SK-N-SH (cell line): ENCODE measurements at regions not wholly inside any gene's neighbourhood (a gene's known extent, or its start where the extent isn't known, plus 50 kb on each side); places are given as distances from the start of the nearest gene placed in this dataset.

Source experiments
- CTCF ChIA-PET: fragments of 300-600, 350-600 bp; formaldehyde crosslinking; extraction: SDS; loops from one replicate; lab custom pipeline; 2021; lab: Yijun Ruan, JAX
- POLR2A ChIA-PET: fragments of 350-600 bp; sonication (Branson Sonifier 250); formaldehyde crosslinking; extraction: SDS; loops from one replicate; lab custom pipeline; 2020; ENCODE audit warnings: antibody characterized with exemption, inconsistent platforms; lab: Yijun Ruan, JAX
- DNase-seq: peaks from one replicate; pipeline ENCODE4 v3.0.0; 2012
- H2AFZ ChIP-seq: fragments of 200-600 bp; sonication (generic); 2 replicates; pipeline ENCODE4 v1.8.1; 2016; ENCODE audit warnings: antibody characterized with exemption, mild to moderate bottlenecking, low read depth
- H3F3A ChIP-seq: fragments of 200-600 bp; sonication (generic); replicated peaks from 2 replicates; pipeline ENCODE3; 2016; ENCODE audit warnings: antibody characterized with exemption, mild to moderate bottlenecking; ENCODE audit not compliant: insufficient read depth
- H3K27ac ChIP-seq, 2 experiments: fragments of 200-500 bp in 1 of 2; fragments of 200-600 bp in 1 of 2; sonication (Bioruptor generic) in 1 of 2; sonication (generic), shearing (Covaris generic) in 1 of 2; 2 replicates each; pipeline versions ENCODE4 v1.5.1 to v1.6.1; 2014 to 2016; ENCODE audit warnings: low read depth in 2 of 2, inconsistent platforms in 1 of 2, low read length in 1 of 2, mild to moderate bottlenecking in 1 of 2, mixed read lengths in 1 of 2
- H3K27me3 ChIP-seq: fragments of 200-600 bp; sonication (generic), shearing (Covaris generic); 2 replicates; pipeline ENCODE4 v1.6.1; 2016; ENCODE audit warnings: mixed run types; ENCODE audit not compliant: insufficient read depth
- H3K36me3 ChIP-seq, 2 experiments: fragments of 200-500 bp in 1 of 2; fragments of 200-600 bp in 1 of 2; sonication (Bioruptor generic) in 1 of 2; sonication (generic) in 1 of 2; replicated peaks in 1 of 2; 2 replicates each; pipeline versions ENCODE3 to v1.5.1; 2014 to 2016; ENCODE audit warnings: low read length in 1 of 2, mild to moderate bottlenecking in 1 of 2; ENCODE audit not compliant: insufficient read depth in 2 of 2, control insufficient read depth in 1 of 2
- H3K4me1 ChIP-seq, 2 experiments: fragments of 200-500 bp in 1 of 2; fragments of 200-600 bp in 1 of 2; sonication (Bioruptor generic) in 1 of 2; sonication (generic), shearing (Covaris generic) in 1 of 2; 2 replicates each; pipeline versions ENCODE4 v1.5.1 to v1.6.1; 2014 to 2016; ENCODE audit warnings: low read depth in 1 of 2, low read length in 1 of 2, mixed run types in 1 of 2; ENCODE audit not compliant: insufficient read depth in 2 of 2, control insufficient read depth in 1 of 2
- H3K4me2 ChIP-seq: fragments of 200-600 bp; sonication (generic), shearing (Covaris generic); 2 replicates; pipeline ENCODE4 v1.6.1; 2017; ENCODE audit warnings: mixed run types
- H3K4me3 ChIP-seq, 2 experiments: fragments of 200-500 bp in 1 of 2; fragments of 200-600 bp in 1 of 2; sonication (Bioruptor generic) in 1 of 2; sonication (generic), shearing (Covaris generic) in 1 of 2; 2 replicates each; pipeline versions ENCODE4 v1.5.1 to v1.8.1; 2014 to 2016; ENCODE audit warnings: low read depth in 2 of 2, inconsistent platforms in 1 of 2, low read length in 1 of 2, mild to moderate bottlenecking in 1 of 2, mixed read lengths in 1 of 2, moderate library complexity in 1 of 2
- H3K79me2 ChIP-seq: fragments of 200-600 bp; sonication (generic); 2 replicates; pipeline ENCODE4 v1.8.1; 2017; ENCODE audit warnings: mild to moderate bottlenecking; ENCODE audit not compliant: insufficient read depth
- H3K9ac ChIP-seq: fragments of 200-600 bp; sonication (generic); 2 replicates; pipeline ENCODE4 v1.6.1; 2017; ENCODE audit warnings: mixed run types
- H3K9me2 ChIP-seq: fragments of 200-600 bp; sonication (generic); 2 replicates; pipeline ENCODE4 v1.6.1; 2017; ENCODE audit warnings: mixed run types
- H3K9me3 ChIP-seq: fragments of 200-600 bp; sonication (generic); 2 replicates; pipeline ENCODE4 v1.6.1; 2017; ENCODE audit warnings: mixed run types, mild to moderate bottlenecking, moderate library complexity
- H4K20me1 ChIP-seq: fragments of 200-600 bp; sonication (generic); 2 replicates; pipeline ENCODE4 v1.6.1; 2017; ENCODE audit warnings: mild to moderate bottlenecking, mixed run types; ENCODE audit not compliant: insufficient read depth
- CTCF ChIP-seq: fragments of 200-600 bp; sonication (generic); IDR thresholded peaks from 2 replicates; pipeline ENCODE4 v1.6.1; 2017; ENCODE audit warnings: antibody characterized with exemption, mild to moderate bottlenecking, moderate library complexity
- ELF1 ChIP-seq: IDR thresholded peaks from 2 replicates; pipeline ENCODE4 v1.4.0; 2012
- FOSL2 ChIP-seq: IDR thresholded peaks from 2 replicates; pipeline ENCODE4 v1.4.0; 2012; ENCODE audit warnings: low read depth, mild to moderate bottlenecking, moderate library complexity, borderline replicate concordance
- FOXM1 ChIP-seq: IDR thresholded peaks from 2 replicates; pipeline ENCODE4 v1.4.0; 2012; ENCODE audit warnings: low read depth, mild to moderate bottlenecking
- GABPA ChIP-seq: IDR thresholded peaks from 2 replicates; pipeline ENCODE4 v1.4.0; 2012; ENCODE audit warnings: low read depth, mild to moderate bottlenecking
- GATA2 ChIP-seq: sonication (generic); formaldehyde crosslinking; IDR thresholded peaks from 2 replicates; pipeline ENCODE4 v1.5.0; 2020; ENCODE audit warnings: mild to moderate bottlenecking, missing genetic modification reagents
- JUND ChIP-seq: IDR thresholded peaks from 2 replicates; pipeline ENCODE4 v1.4.0; 2012
- MAX ChIP-seq: IDR thresholded peaks from 2 replicates; pipeline ENCODE4 v1.4.0; 2012; ENCODE audit warnings: low read depth
- MXI1 ChIP-seq: IDR thresholded peaks from 2 replicates; pipeline ENCODE4 v1.6.1; 2012; ENCODE audit warnings: mild to moderate bottlenecking, low read depth, low read length, improper control_type of control experiment
- PBX3 ChIP-seq: IDR thresholded peaks from 2 replicates; pipeline ENCODE4; 2012
- REST ChIP-seq: IDR thresholded peaks from 2 replicates; pipeline ENCODE4 v1.6.1; 2012; ENCODE audit warnings: mild to moderate bottlenecking, low read depth, low read length, moderate library complexity
- RFX5 ChIP-seq: IDR thresholded peaks from 2 replicates; pipeline ENCODE4 v1.6.1; 2012; ENCODE audit warnings: mild to moderate bottlenecking, improper control_type of control experiment, low read length
- RXRA ChIP-seq: IDR thresholded peaks from 2 replicates; pipeline ENCODE4 v1.4.0; 2012; ENCODE audit warnings: low read depth, mild to moderate bottlenecking, borderline replicate concordance
- SIN3A ChIP-seq: IDR thresholded peaks from 2 replicates; pipeline ENCODE4 v1.6.1; 2012; ENCODE audit warnings: low read depth, mild to moderate bottlenecking, low read length, moderate library complexity, borderline replicate concordance
- SMC3 ChIP-seq: IDR thresholded peaks from 2 replicates; pipeline ENCODE4 v1.6.1; 2012; ENCODE audit warnings: low read depth, low read length, improper control_type of control experiment
- TAF1 ChIP-seq: IDR thresholded peaks from 2 replicates; pipeline ENCODE4 v1.6.1; 2012; ENCODE audit warnings: low read depth, mild to moderate bottlenecking, low read length, moderate library complexity, borderline replicate concordance
- TCF12 ChIP-seq: IDR thresholded peaks from 2 replicates; pipeline ENCODE4 v1.4.0; 2012
- USF2 ChIP-seq: fragments of 150-350 bp; IDR thresholded peaks from 2 replicates; pipeline ENCODE4 v1.6.1; 2017; ENCODE audit warnings: antibody characterized with exemption, low read length, low read depth, borderline replicate concordance
- YY1 ChIP-seq: IDR thresholded peaks from 2 replicates; pipeline ENCODE4 v1.4.0; 2012; ENCODE audit warnings: low read depth, mild to moderate bottlenecking
- ZBTB33 ChIP-seq: IDR thresholded peaks from 2 replicates; pipeline ENCODE4 v1.4.0; 2012; ENCODE audit warnings: low read depth, borderline replicate concordance
- WGBS: methylation state at CpG from one replicate; pipeline ENCODE4 v1.1.6; 2017; ENCODE audit warnings: low lambda C conversion rate; 5-methylcytosine and 5-hydroxymethylcytosine counted together

- CTCF ChIA-PET: no interaction called here
- TF ChIP-seq REST (no peak), FOSL2 (no peak), ZBTB33 (no peak), MXI1 (no peak), PBX3 (no peak), USF2 (no peak), FOXM1 (no peak), GATA2 (CRISPR knock-in tag) (no peak), TCF12 (no peak), MAX (no peak), JUND (no peak), RFX5 (no peak), CTCF (no peak), ELF1 (no peak), RXRA (no peak), TAF1 (no peak), SIN3A (no peak), GABPA (no peak), SMC3 (no peak), YY1 (no peak)
- Histone ChIP-seq H2AFZ (no peak overlapping the region), H3K4me1 (no peaks in the 10 kb centered on the region), H3K9me2 (no peaks in the 10 kb centered on the region), H3K27me3 (no peaks in the 10 kb centered on the region), H3K4me3 (no peak overlapping the region), H3K79me2 (no peaks in the 10 kb centered on the region), H3F3A (no peaks in the 10 kb centered on the region), H3K9me3 (no peaks in the 10 kb centered on the region), H3K27ac (no peak overlapping the region), H3K4me2 (no peak overlapping the region), H4K20me1 (no peaks in the 10 kb centered on the region), H3K36me3 (no peaks in the 10 kb centered on the region), H3K9ac (no peak overlapping the region)
- WGBS: 68% methylated on average over 3 of the region's 3 CpGs
- POLR2A ChIA-PET: no interaction called here
- no peak for DNase-seq
Measured at GRCh38 chr5:60417500-60418181, 282.3 kb downstream of the DEPDC1B start.
